IPS-18a (cell line): ENCODE measurements at regions not wholly inside any gene's neighbourhood (a gene's known extent, or its start where the extent isn't known, plus 50 kb on each side); places are given as distances from the start of the nearest gene placed in this dataset.

ENCODE experiments used
- H3K27ac ChIP-seq: one replicate; pipeline ENCODE4 v1.5.1; 2013; ENCODE audit warnings: low read length
- H3K27me3 ChIP-seq: one replicate; pipeline ENCODE4 v1.6.1; 2013; ENCODE audit warnings: mild to moderate bottlenecking, low read length; ENCODE audit not compliant: control insufficient read depth, insufficient read depth
- H3K36me3 ChIP-seq: one replicate; pipeline ENCODE4 v1.6.1; 2013; ENCODE audit warnings: low read depth, low read length; ENCODE audit not compliant: control insufficient read depth
- H3K4me1 ChIP-seq: one replicate; pipeline ENCODE4 v1.6.1; 2013; ENCODE audit warnings: low read depth, low read length; ENCODE audit not compliant: control insufficient read depth
- H3K4me3 ChIP-seq: one replicate; pipeline ENCODE4 v1.5.1; 2013; ENCODE audit warnings: low read length
- H3K9ac ChIP-seq: one replicate; pipeline ENCODE4 v1.6.1; 2013; ENCODE audit warnings: mild to moderate bottlenecking, low read length, moderate library complexity
- H3K9me3 ChIP-seq: one replicate; pipeline ENCODE4 v1.6.1; 2013; ENCODE audit warnings: low read depth, low read length; ENCODE audit not compliant: control insufficient read depth

- Histone ChIP-seq H3K36me3 (no peaks in the 10 kb centered on the region), H3K9ac (no peak overlapping the region), H3K4me1 (no peaks in the 10 kb centered on the region), H3K4me3 (no peak overlapping the region), H3K9me3 (no peaks in the 10 kb centered on the region), H3K27me3 (no peaks in the 10 kb centered on the region), H3K27ac (no peak overlapping the region)
Observed at GRCh38 chr10:57202356-57202755, 841.3 kb upstream of the ZWINT start.

- Histone ChIP-seq H3K9me3 (no peaks in the 10 kb centered on the region), H3K4me1 (no peaks in the 10 kb centered on the region), H3K27me3 (no peaks in the 10 kb centered on the region), H3K4me3 (no peak overlapping the region), H3K9ac (no peak overlapping the region), H3K27ac (no peak overlapping the region), H3K36me3 (no peaks in the 10 kb centered on the region)
Observed at GRCh38 chr10:57188846-57189245, 827.8 kb upstream of the ZWINT start.

GRCh38 chr10:57186201-57186600, 825.1 kb upstream of the ZWINT start:
- Histone ChIP-seq H3K36me3 (no peaks in the 10 kb centered on the region), H3K4me1 (peaks cover 3% of the 10 kb centered on the region), H3K4me3 (no peak overlapping the region), H3K27me3 (no peaks in the 10 kb centered on the region), H3K9ac (no peak overlapping the region), H3K27ac (no peak overlapping the region), H3K9me3 (no peaks in the 10 kb centered on the region)

- no peaks in the 10 kb centered on the region for H3K27me3 ChIP-seq
- no peaks in the 10 kb centered on the region for H3K36me3 ChIP-seq
- no peak overlapping the region for H3K27ac ChIP-seq
- peaks cover 5% of the 10 kb centered on the region for H3K4me1 ChIP-seq
- no peak overlapping the region for H3K4me3 ChIP-seq
- no peak overlapping the region for H3K9ac ChIP-seq
- H3K9me3 ChIP-seq, result no peaks in the 10 kb centered on the region
Observed at GRCh38 chr10:57169597-57169996, 808.5 kb upstream of the ZWINT start.

- H3K27ac ChIP-seq, result no peak overlapping the region
- no peak overlapping the region for H3K9ac ChIP-seq
- H3K4me1 ChIP-seq, result peaks cover 5% of the 10 kb centered on the region
- no peaks in the 10 kb centered on the region for H3K27me3 ChIP-seq
- H3K36me3 ChIP-seq, result no peaks in the 10 kb centered on the region
- no peaks in the 10 kb centered on the region for H3K9me3 ChIP-seq
- no peak overlapping the region for H3K4me3 ChIP-seq
Observed at GRCh38 chr10:57168611-57169240, 807.7 kb upstream of the ZWINT start.

GRCh38 chr10:57165671-57166070, 804.6 kb upstream of the ZWINT start:
- Histone ChIP-seq H3K27me3 (no peaks in the 10 kb centered on the region), H3K36me3 (no peaks in the 10 kb centered on the region), H3K4me1 (peaks cover 5% of the 10 kb centered on the region), H3K9me3 (no peaks in the 10 kb centered on the region), H3K9ac (no peak overlapping the region), H3K27ac (no peak overlapping the region), H3K4me3 (no peak overlapping the region)

- Histone ChIP-seq H3K4me1 (no peaks in the 10 kb centered on the region), H3K9me3 (no peaks in the 10 kb centered on the region), H3K36me3 (no peaks in the 10 kb centered on the region), H3K27ac (no peak overlapping the region), H3K9ac (no peak overlapping the region), H3K27me3 (no peaks in the 10 kb centered on the region), H3K4me3 (no peak overlapping the region)
Observed at GRCh38 chr10:57162231-57162630, 801.2 kb upstream of the ZWINT start.

GRCh38 chr10:57161157-57161556, 800.1 kb upstream of the ZWINT start:
- no peaks in the 10 kb centered on the region for H3K27me3 ChIP-seq
- no peaks in the 10 kb centered on the region for H3K9me3 ChIP-seq
- H3K9ac ChIP-seq, result no peak overlapping the region
- H3K4me1 ChIP-seq, result no peaks in the 10 kb centered on the region
- H3K36me3 ChIP-seq, result no peaks in the 10 kb centered on the region
- no peak overlapping the region for H3K27ac ChIP-seq
- no peak overlapping the region for H3K4me3 ChIP-seq

- Histone ChIP-seq H3K4me3 (no peak overlapping the region), H3K9me3 (no peaks in the 10 kb centered on the region), H3K9ac (no peak overlapping the region), H3K27me3 (peaks cover 98% of the 10 kb centered on the region), H3K4me1 (no peaks in the 10 kb centered on the region), H3K36me3 (no peaks in the 10 kb centered on the region), H3K27ac (no peak overlapping the region)
Observed at GRCh38 chr10:57145548-57145947, 784.5 kb upstream of the ZWINT start.

- H3K4me1 ChIP-seq, result no peaks in the 10 kb centered on the region
- no peaks in the 10 kb centered on the region for H3K9me3 ChIP-seq
- H3K27ac ChIP-seq, result no peak overlapping the region
- no peak overlapping the region for H3K9ac ChIP-seq
- H3K27me3 ChIP-seq, result peaks cover 98% of the 10 kb centered on the region
- no peaks in the 10 kb centered on the region for H3K36me3 ChIP-seq
- no peak overlapping the region for H3K4me3 ChIP-seq
Observed at GRCh38 chr10:57142925-57143576, 782.0 kb upstream of the ZWINT start.

- Histone ChIP-seq H3K27ac (no peak overlapping the region), H3K36me3 (no peaks in the 10 kb centered on the region), H3K4me3 (no peak overlapping the region), H3K4me1 (no peaks in the 10 kb centered on the region), H3K9ac (no peak overlapping the region), H3K9me3 (no peaks in the 10 kb centered on the region), H3K27me3 (peaks cover 90% of the 10 kb centered on the region)
Observed at GRCh38 chr10:57141708-57142107, 780.6 kb upstream of the ZWINT start.

- no peak overlapping the region for H3K27ac ChIP-seq
- no peak overlapping the region for H3K4me3 ChIP-seq
- no peak overlapping the region for H3K9ac ChIP-seq
- H3K9me3 ChIP-seq, result peaks cover 6% of the 10 kb centered on the region
- no peaks in the 10 kb centered on the region for H3K27me3 ChIP-seq
- no peaks in the 10 kb centered on the region for H3K4me1 ChIP-seq
- H3K36me3 ChIP-seq, result no peaks in the 10 kb centered on the region
Observed at GRCh38 chr10:57119684-57120083, 758.6 kb upstream of the ZWINT start.
